ENCODE measurements at regions not wholly inside any gene's neighbourhood (a gene's known extent, or its start where the extent isn't known, plus 50 kb on each side); places are given as distances from the start of the nearest gene placed in this dataset.

- TF ChIP-seq POLR2A (IDR thresholded peaks at IDR 0.05) (no peak), CTCF (IDR thresholded peaks at IDR 0.05) (no peak)
These were observed 189.7 kb downstream of the TMEM132E start for GRCh38 chr17:34769049-34769448.

Data from tibial nerve (tissue), 3 donors.